Stimulated activated naive B cell treated with anti-CD40 and anti-IgM and Interleukin-4, amounts not matched to agents 10 μg/mL and 1 μg/mL and 100 μg/mL, for 72 hours (primary cell): ENCODE measurements at regions not wholly inside any gene's neighbourhood (a gene's known extent, or its start where the extent isn't known, plus 50 kb on each side); places are given as distances from the start of the nearest gene placed in this dataset.
A peak's percentile ranks its signal among the peaks of the same experiment; 100 is the strongest.
"Not testable (repeated sequence)": the region's sequence is repeated elsewhere in the genome, so short reads cannot be mapped to it uniquely, and the experiment has no call there.

ENCODE experiments used
- ATAC-seq, 2 donors: fragments of 150-1000 bp; cut with Tn5 transposase; replicated peaks; 2 replicates each; pipeline ENCODE4 v1.10.0; 2021; ENCODE audit warnings: moderate library complexity in 1 of 2
- DNase-seq: peaks from one replicate; pipeline ENCODE4 v3.0.0; 2021
- H3K27ac Mint-ChIP-seq: one replicate; pipeline ENCODE4 v1.8.0; 2022; ENCODE audit warnings: mild to moderate bottlenecking, mixed read lengths
- H3K27me3 Mint-ChIP-seq, 2 donors: one replicate each; pipeline ENCODE4 v1.8.0; 2022; ENCODE audit warnings: mixed read lengths in 2 of 2
- H3K36me3 Mint-ChIP-seq, 2 donors: one replicate each; pipeline ENCODE4 v1.8.0; 2022; ENCODE audit warnings: mixed read lengths in 2 of 2, mild to moderate bottlenecking in 1 of 2
- H3K4me1 Mint-ChIP-seq, 2 donors: one replicate each; pipeline ENCODE4 v1.8.0; 2022; ENCODE audit warnings: mixed read lengths in 2 of 2, mild to moderate bottlenecking in 1 of 2
- H3K4me3 Mint-ChIP-seq, 2 donors: one replicate each; pipeline ENCODE4 v1.8.0; 2022; ENCODE audit warnings: mild to moderate bottlenecking in 2 of 2, mixed read lengths in 2 of 2, moderate library complexity in 1 of 2
- H3K9me3 Mint-ChIP-seq, 2 donors: one replicate each; pipeline ENCODE4 v1.8.0; 2022; ENCODE audit warnings: mixed read lengths in 2 of 2, mild to moderate bottlenecking in 1 of 2

DNA sequence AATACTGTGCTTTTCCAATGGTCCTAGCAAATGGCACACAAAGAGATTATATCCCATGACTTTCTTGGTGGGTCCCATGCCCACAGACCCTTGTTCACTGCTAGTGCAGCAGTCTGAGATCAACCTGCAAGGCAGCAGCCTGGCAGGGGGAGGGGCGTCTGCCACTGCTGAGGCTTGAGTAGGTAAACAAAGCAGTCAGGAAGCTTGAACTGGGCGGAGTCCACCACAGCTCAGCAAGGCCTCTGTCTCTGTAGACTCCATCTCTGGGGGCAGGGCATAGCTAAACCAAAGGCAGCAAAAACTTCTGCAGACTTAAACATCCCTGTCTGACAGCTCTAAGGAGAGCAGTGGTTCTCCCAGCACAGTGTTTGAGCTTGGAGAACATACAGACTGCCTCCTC, 82.9 kb downstream of the ZNF737 start:
- H3K27me3 Mint-ChIP-seq = no peaks in the 10 kb centered on the region
- H3K9me3 Mint-ChIP-seq = peaks cover 19 to 30% of the 10 kb centered on the region in 2 donors
- ATAC-seq (no peak), DNase-seq (no peak)
- no peak overlapping the region for H3K4me3 Mint-ChIP-seq
- peaks cover 0 to under 1% of the 10 kb centered on the region in 2 donors for H3K36me3 Mint-ChIP-seq
- H3K27ac Mint-ChIP-seq = no peak overlapping the region
- H3K4me1 Mint-ChIP-seq = no peaks in the 10 kb centered on the region

GRCh38 chr19:20481736-20482135, 83.8 kb downstream of the ZNF737 start:
- Mint-ChIP-seq H3K27me3 (no peaks in the 10 kb centered on the region), H3K27ac (no peak overlapping the region), H3K36me3 (peaks cover 0 to 3% of the 10 kb centered on the region in 2 donors), H3K4me3 (no peak overlapping the region), H3K9me3 (peaks cover 10 to 34% of the 10 kb centered on the region in 2 donors), H3K4me1 (no peaks in the 10 kb centered on the region)
- DNase-seq (no peak), ATAC-seq (no peak)

- Mint-ChIP-seq H3K27me3 (peaks cover 0 to 3% of the 10 kb centered on the region in 2 donors), H3K4me3 (no peak overlapping the region), H3K36me3 (peaks cover 0 to 8% of the 10 kb centered on the region in 2 donors), H3K4me1 (no peaks in the 10 kb centered on the region), H3K9me3 (peaks cover 10 to 32% of the 10 kb centered on the region in 2 donors), H3K27ac (no peak overlapping the region)
- ATAC-seq (no peak), DNase-seq (no peak)
Measured at GRCh38 chr19:20479483-20479882, 86.1 kb downstream of the ZNF737 start.

- no peak for ATAC-seq
Measured at GRCh38 chr19:20478936-20479335, 86.6 kb downstream of the ZNF737 start.

DNA sequence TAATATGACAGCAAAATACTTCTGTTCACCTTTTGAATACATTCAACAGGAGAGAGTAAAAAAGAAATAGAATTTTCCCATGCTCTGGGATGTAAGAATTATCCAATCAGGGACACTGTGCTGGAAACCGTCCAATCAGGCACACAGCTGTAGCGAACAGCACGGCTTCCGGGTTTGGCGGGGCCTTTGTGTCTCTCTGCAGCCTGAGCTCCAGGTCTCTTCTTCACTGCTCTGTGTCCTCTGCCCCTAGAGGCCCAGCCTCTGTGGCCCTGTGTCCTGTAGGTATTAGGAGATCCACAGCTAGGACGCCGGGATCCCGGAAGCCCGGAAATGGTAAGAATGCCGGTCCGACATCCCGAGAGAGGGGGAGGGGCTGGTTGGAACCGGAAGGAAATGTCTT, 92.7 kb downstream of the ZNF737 start:
- H3K9me3 Mint-ChIP-seq = peaks cover 8 to 26% of the 10 kb centered on the region in 2 donors
- no peak overlapping the region for H3K27ac Mint-ChIP-seq
- no peak overlapping the region for H3K4me3 Mint-ChIP-seq
- H3K36me3 Mint-ChIP-seq = peaks cover 2 to 8% of the 10 kb centered on the region in 2 donors
- no peak for DNase-seq
- H3K27me3 Mint-ChIP-seq = peaks cover 0 to 3% of the 10 kb centered on the region in 2 donors
- H3K4me1 Mint-ChIP-seq = no peaks in the 10 kb centered on the region
- ATAC-seq = no peak

More at GRCh38 chr19:20478936-20479335, 86.6 kb downstream of the ZNF737 start:
- peaks cover 0 to 8% of the 10 kb centered on the region in 2 donors for H3K36me3 Mint-ChIP-seq
- H3K4me3 Mint-ChIP-seq = no peak overlapping the region
- no peaks in the 10 kb centered on the region for H3K4me1 Mint-ChIP-seq
- DNase-seq = no peak
- H3K27me3 Mint-ChIP-seq = peaks cover 0 to 3% of the 10 kb centered on the region in 2 donors
- peaks cover 8 to 29% of the 10 kb centered on the region in 2 donors for H3K9me3 Mint-ChIP-seq
- H3K27ac Mint-ChIP-seq = no peak overlapping the region

DNA sequence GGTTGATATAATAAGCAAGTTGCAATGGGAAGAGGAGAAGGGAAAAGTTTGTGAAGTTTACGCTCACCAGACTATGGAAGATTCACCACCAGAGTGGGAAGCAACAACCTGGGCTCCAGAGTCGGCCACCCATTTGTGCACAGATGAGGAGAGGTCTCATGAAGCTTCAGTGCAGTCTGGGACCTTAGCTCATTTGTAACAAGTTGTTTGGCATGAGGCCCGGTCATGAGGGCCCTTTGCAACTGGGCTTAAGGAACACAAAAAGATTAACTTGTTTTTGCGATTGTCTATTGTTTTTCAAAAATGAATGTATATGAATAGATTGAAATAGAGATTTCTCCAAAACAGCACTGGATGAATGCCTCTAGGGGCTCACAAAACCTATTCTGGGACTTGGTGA, 94.2 kb downstream of the ZNF737 start:
- peaks cover 8 to 15% of the 10 kb centered on the region in 2 donors for H3K9me3 Mint-ChIP-seq
- DNase-seq (no peak), ATAC-seq (no peak)
- no peaks in the 10 kb centered on the region for H3K4me1 Mint-ChIP-seq
- H3K4me3 Mint-ChIP-seq = no peak overlapping the region
- peaks cover 0 to 3% of the 10 kb centered on the region in 2 donors for H3K27me3 Mint-ChIP-seq
- H3K27ac Mint-ChIP-seq = no peak overlapping the region
- peaks cover 2 to 5% of the 10 kb centered on the region in 2 donors for H3K36me3 Mint-ChIP-seq

GRCh38 chr19:20470345-20471135, 95.0 kb downstream of the ZNF737 start:
- no peak overlapping the region for H3K27ac Mint-ChIP-seq
- H3K36me3 Mint-ChIP-seq = peaks cover under 1 to 2% of the 10 kb centered on the region in 2 donors
- peaks cover 2 to 10% of the 10 kb centered on the region in 2 donors for H3K9me3 Mint-ChIP-seq
- H3K4me3 Mint-ChIP-seq = no peak overlapping the region
- no peaks in the 10 kb centered on the region for H3K27me3 Mint-ChIP-seq
- no peaks in the 10 kb centered on the region for H3K4me1 Mint-ChIP-seq
- DNase-seq (no peak), ATAC-seq (no peak)

DNA sequence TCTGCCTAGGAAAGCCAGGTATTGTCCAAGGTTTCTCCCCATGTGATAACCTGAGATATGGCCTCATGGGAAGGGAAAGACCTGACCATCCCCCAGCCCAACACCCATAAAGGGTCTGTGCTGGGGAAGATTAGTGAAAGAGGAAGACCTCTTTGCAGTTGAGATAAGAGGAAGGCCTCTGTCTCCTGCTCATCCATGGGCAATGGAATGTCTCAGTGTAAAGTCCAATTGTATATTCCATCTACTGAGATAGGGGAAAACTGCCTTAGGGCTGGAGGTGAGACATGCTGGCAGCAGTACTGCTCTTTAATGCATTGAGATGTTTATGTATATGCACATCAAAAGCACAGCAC, 99.0 kb downstream of the ZNF737 start:
- H3K4me3 Mint-ChIP-seq, H3K4me1 Mint-ChIP-seq, H3K36me3 Mint-ChIP-seq, H3K27me3 Mint-ChIP-seq, DNase-seq, ATAC-seq, H3K9me3 Mint-ChIP-seq, H3K27ac Mint-ChIP-seq: not testable (repeated sequence)

DNA sequence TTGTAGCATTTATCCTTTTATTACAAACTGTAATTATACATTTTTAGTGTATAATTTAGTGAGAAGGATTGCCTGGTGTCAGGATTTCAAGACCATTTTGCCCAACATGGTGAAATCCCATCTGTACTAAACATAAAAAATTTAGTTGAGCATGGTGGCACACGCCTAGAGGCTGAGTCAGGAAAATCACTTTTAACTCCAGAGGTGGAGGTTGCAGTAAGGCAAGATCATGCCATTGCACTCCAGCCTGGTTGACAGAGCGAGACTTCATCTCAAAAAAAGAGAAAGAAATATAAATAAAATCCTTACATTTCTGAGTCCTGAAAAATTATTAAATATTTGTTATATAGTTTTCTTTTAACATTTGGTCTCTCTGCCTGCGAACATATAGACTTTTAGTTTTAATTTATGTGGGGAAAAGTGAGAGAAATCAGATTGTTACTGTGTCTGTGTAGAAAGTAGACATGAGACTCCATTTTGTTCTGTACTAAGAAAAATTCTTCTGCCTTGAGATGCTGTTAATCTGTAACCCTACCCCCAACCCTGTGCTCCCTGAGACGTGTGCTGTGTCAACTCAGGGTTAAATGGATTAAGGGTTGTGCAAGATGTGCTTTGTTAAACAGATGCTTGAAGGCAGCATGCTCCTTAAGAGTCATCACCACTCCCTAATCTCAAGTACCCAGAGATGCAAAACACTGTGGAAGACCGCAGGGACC, 99.5 kb downstream of the ZNF737 start:
- DNase-seq = not testable (repeated sequence)

GRCh38 chr19:20453425-20453935, 112.1 kb downstream of the ZNF737 start:
- Mint-ChIP-seq H3K27ac (no peak overlapping the region), H3K4me1 (peaks cover 0 to 5% of the 10 kb centered on the region in 2 donors), H3K9me3 (no peaks in the 10 kb centered on the region), H3K27me3 (no peaks in the 10 kb centered on the region), H3K4me3 (no peak overlapping the region), H3K36me3 (no peaks in the 10 kb centered on the region)
- ATAC-seq = no peak
- no peak for DNase-seq

More for the DNA sequence above, 99.5 kb downstream of the ZNF737 start:
- ATAC-seq, H3K36me3 Mint-ChIP-seq, H3K4me3 Mint-ChIP-seq, H3K27ac Mint-ChIP-seq, H3K27me3 Mint-ChIP-seq, H3K4me1 Mint-ChIP-seq, H3K9me3 Mint-ChIP-seq: not testable (repeated sequence)

DNA sequence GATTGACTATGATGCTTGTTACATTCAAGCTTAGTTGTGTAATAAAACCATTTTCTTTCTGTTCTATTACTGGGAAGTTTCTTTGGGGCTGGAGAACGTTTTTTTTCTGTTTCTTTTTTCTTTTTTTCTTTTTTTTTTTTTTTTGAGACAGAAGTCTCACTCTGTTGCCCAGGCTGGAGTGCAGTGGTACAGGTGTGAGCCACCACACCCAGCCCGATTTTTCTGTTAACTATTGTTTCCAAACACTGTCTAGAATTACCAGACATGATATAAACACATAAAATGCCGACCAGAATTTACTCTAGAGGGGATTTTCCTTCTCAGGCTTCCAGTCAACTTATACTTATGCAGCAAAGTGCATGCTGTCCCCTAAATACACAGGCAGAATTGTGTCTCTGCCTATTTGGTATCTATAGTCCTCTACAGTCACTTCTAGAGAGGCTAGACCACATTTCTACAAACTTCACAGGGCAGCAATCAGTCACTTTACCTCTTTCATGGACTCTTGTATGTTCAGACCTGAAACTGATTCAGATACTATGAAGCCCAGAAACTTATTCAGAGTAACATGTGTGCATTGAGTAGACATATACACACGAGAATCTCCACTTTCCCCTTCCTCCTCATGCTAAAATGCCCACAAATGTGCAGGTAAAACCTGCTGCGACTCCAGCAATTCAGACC, 121.2 kb downstream of the ZNF737 start:
- H3K4me1 Mint-ChIP-seq = peaks cover 0 to 2% of the 10 kb centered on the region in 2 donors
- no peak for DNase-seq
- H3K27ac Mint-ChIP-seq = no peak overlapping the region
- ATAC-seq = no peak
- no peaks in the 10 kb centered on the region for H3K27me3 Mint-ChIP-seq
- H3K4me3 Mint-ChIP-seq = no peak overlapping the region
- peaks cover 0 to 4% of the 10 kb centered on the region in 2 donors for H3K9me3 Mint-ChIP-seq
- H3K36me3 Mint-ChIP-seq = no peaks in the 10 kb centered on the region

- peak overlapping the region; percentile 74 for H3K27ac Mint-ChIP-seq
- H3K4me3 Mint-ChIP-seq = peak overlapping the region; percentile 2 to 20
- not testable (repeated sequence) for H3K9me3 Mint-ChIP-seq, H3K27me3 Mint-ChIP-seq, H3K36me3 Mint-ChIP-seq, DNase-seq
- H3K4me1 Mint-ChIP-seq = peaks cover 8 to 20% of the 10 kb centered on the region in 2 donors
- ATAC-seq = peak; percentile 42 to 48
Measured at GRCh38 chr19:20432266-20432842, 133.2 kb downstream of the ZNF737 start.

GRCh38 chr19:20431826-20432225, 133.8 kb downstream of the ZNF737 start:
- peak overlapping the region in 1 of 2 donors; percentile 19 for H3K4me3 Mint-ChIP-seq
- DNase-seq = no peak
- no peaks in the 10 kb centered on the region for H3K27me3 Mint-ChIP-seq
- peak in 1 of 2 donors; percentile 33 for ATAC-seq
- peaks cover 0 to 8% of the 10 kb centered on the region in 2 donors for H3K9me3 Mint-ChIP-seq
- peaks cover 8 to 20% of the 10 kb centered on the region in 2 donors for H3K4me1 Mint-ChIP-seq
- peak overlapping the region; percentile 74 for H3K27ac Mint-ChIP-seq
- H3K36me3 Mint-ChIP-seq = peaks cover 0 to 4% of the 10 kb centered on the region in 2 donors
